GM21825 (cell line): ENCODE measurements at regions not wholly inside any gene's neighbourhood (a gene's known extent, or its start where the extent isn't known, plus 50 kb on each side); places are given as distances from the start of the nearest gene placed in this dataset.
"Not testable (repeated sequence)": the region's sequence is repeated elsewhere in the genome, so short reads cannot be mapped to it uniquely, and the experiment has no call there.

Experiments used
- ATAC-seq: cut with Tn5 transposase; IDR thresholded peaks from one replicate; pipeline ENCODE4 v1.9.1; 2021; ENCODE audit warnings: mild to moderate bottlenecking, moderate library complexity; ENCODE audit not compliant: unreplicated experiment

DNA sequence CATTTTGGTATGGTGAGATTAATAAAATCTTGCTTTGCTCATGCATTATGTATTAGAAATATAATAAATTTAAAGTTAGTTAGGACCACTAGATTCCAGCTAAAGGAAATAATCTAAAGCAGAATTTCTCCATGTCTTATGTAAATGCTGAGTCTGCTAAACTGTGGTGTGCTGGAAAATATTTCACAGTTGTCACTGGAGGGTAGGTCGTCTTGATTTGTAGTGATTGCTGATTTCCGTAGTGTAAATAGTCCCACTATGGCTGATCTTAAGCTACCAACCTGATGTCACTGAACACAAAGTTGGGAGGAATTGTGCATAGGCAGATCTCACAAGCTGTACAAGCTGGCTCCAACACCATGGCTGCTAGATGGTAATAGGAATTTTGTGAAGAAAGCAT lies 133.4 kb upstream of the NR3C2 start:
- ATAC-seq = no peak

DNA sequence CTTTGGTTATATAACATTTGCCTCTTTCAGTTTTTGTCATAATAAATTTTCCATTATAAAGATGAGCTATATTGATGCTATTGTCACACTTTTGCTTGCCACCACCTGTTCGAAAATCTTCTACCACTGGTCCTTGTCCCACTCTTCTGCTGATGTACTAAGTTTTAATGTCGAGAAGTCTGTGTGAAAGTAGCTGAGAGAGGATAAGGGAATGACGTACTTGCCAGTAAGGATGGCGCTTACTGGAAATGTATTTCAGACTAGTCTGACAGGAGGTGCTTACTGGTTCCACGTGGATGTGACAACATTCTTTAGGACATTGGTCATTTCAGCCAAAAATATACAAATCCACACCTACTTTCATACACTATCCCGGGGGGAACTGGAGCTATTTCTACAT lies 132.7 kb upstream of the NR3C2 start:
- ATAC-seq = no peak

DNA sequence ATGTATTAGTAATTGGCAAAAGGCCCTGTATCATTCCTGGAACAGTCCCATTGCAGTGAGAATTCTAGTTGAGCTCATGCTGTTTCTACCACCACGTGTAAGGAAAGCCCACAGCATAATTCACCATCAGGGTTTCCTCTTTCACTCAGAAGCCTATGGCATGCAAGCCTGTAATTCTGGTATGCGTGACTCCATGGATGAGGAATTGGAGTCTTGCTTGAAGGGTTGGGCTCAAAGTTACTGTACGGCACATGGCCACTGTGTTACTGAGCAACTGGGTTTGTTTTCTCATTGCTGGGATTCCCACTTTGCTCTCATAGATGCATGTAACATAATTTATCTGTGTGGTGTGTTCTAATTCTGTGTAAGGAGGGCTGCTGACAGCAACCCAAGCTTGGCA lies 132.3 kb upstream of the NR3C2 start:
- ATAC-seq = no peak

DNA sequence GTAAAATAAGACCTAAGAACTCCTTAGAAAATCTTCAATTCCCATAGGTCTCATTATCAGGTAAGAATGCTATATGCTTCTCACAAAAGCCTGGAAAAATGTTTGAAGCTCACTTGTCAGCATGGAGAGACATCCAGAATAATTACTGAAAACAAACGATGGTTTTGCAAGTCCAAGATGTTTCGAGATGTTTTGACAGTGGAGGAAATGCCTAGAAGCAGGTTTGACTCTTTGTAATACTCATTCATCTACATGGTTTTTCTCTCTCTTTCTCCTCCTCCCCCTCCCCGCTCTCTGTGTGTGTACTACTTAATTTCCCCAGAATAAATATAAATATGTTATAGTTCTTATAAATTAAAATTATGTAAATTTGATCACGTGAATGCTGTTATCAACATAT lies 131.9 kb upstream of the NR3C2 start:
- ATAC-seq = no peak

DNA sequence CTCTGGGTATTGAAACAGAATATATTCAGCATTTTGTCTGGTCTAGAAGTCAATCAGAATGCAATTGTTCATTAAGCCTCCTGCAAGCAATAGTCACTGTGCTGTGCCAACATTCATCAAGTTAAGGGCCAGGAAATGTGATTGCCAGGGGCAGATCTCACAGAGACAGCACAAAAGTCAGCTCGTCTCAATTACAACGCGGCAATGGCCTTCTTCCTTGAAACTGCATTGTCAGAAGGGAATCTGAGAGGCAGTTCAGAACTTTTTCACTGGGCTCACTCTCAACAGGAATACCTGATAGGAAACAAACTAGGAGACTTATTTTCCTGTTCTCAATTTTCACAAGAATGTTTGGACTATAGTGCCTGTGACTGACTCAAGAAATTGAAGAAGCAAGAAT lies 131.1 kb upstream of the NR3C2 start:
- ATAC-seq = no peak

DNA sequence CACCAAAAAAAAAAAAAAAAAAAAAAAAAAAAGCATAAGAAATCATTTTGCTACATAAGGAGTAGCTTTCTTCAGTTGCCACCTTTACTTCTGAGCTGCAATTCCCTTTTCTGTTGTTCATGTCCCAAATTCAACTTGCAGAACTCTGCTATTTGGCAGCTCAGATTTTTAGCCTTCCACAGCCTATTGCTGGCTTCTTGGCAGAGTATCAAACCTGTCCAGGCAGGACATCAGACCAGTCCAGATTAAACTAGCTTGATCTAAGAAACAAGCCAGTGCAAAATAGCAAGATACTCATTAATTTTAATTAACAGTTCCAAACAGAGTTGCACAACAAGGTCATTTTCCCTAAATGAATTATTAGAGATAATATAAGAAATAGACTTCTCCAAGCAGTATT lies 123.6 kb upstream of the NR3C2 start:
- ATAC-seq = no peak

DNA sequence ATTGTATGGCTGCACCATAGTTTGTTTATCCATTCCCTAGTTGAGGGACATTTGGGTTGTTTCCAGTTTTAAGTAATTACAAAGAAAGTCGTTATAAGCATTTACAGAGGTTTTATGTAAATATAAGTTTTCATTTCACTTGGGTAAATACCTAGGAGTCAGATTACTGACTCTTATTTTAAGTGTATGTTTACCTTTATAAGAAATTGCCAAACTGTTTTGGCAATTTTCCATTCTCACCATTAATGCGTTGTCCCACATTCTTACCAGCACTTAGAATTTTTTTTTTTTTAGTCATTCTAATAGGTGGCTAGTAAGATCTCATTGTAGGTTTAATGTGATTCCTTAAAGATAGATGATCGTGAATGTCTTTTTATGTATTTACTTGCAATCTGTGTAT lies 121.5 kb upstream of the NR3C2 start:
- no peak for ATAC-seq

DNA sequence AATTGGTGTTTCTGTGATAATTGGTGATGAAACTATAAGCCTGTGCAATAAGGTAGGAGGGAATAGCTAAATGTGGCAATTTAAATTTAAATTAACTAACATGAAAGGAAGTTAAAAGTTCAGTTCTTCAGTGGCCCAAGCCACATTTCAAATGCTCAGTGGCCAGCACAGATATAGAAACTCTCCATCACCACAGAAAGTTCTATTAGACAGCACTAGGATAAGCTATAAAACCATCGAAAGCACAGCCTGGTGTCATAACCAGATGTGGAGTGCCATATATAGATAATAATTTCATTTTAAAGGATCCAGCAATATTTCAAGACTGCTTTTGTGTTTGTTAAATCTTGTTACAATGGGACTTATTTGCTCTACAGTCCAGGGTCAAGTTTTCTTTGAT lies 119.3 kb upstream of the NR3C2 start:
- ATAC-seq = no peak

DNA sequence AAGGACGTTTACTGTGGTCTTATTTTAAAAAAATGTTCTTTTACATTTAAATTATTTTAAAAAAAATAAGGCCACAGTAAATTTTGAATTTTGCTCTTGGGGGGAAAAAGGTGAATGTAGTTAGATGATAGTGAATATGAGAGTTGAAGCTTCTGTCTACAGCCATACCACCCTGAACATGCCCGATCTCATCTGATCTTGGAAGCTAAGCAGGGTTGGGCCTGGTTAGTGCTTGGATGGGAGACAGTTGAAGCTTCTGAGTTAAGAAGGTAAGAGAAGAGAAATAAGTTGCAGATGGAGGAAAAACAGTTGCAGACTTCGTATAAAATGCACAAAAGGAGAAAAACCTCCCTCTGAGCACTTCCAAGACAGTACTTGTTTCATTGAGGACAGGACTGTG lies 115.6 kb upstream of the NR3C2 start:
- ATAC-seq = no peak

DNA sequence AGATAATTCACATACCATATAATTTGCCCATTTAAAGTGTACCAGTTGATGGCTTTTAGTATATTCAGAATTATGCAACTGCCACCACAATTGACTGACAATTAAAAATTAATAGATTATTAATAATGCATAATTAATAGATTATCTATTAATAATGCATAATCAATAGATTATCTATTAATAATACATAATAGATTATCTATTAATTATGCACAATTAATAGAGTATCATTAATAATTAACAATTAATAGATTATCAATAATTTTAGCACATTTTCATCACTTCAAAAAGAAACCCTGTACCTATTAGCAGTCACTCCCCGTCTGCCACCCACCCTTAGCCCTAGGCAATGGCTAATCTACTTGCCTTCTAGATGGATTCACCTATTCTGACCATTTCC lies 108.6 kb upstream of the NR3C2 start:
- ATAC-seq = no peak

DNA sequence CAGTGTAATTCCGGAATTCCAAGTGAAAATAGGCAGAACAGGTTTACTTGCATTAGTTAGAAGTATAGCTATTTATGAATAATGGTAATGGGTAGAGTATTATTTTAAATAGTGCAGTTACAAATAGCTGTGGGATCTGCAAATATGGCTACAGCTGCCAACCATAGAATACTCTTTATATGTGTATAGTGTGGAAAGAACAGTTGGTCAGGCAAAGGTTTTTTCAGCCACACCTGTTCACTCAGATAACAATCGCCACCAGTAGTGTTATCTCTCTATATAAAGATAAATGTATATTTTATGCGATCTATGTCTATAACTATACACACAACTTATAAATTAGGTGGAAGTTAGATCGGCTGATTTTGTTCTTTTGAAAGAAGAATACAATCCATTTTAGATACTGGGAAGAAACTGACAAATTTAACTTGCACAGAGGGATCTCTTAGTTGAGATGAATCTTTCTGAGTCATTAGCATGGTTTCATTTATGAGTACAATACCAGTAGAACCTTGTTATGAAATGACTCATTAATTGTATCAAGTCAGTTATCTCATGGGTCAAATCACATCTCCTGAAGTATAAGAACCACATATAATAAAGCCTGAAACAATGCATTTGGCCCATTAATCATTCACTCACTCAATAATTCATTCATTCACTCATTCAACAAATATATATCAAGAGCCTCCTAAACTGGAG lies 100.9 kb upstream of the NR3C2 start:
- no peak for ATAC-seq

DNA sequence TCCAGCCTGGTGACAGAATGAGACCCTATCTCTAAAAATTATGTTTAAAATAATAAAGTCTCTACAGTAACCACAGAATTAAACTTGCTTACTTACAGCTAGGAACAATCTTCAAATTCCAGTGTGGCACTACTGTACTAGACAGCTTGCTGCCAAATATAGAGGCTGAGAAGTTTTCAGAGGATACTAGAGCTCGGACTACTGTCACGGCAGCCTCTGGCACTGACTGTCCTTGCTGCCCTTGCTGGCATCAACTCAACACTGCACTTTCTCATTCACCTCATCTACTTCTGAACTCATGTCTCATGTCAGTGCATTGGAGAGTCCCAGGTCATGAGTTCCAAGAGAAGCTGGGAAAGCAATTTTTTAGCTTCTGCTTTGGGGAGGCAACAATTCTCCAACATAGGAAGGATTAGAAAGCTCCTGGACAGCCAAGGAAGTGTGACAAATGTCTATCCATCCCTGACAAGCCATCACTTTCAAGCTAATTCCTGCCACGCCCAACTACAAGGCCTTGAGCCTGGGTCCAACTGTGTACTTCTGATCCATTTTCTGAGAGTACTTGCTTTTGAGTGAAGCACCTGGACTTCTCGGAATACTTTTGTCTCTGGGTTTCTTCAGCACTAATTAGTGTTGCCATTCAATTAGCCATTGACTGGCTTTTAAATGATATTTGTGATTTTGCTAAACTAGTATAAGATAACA lies 98.6 kb upstream of the NR3C2 start:
- ATAC-seq = no peak

DNA sequence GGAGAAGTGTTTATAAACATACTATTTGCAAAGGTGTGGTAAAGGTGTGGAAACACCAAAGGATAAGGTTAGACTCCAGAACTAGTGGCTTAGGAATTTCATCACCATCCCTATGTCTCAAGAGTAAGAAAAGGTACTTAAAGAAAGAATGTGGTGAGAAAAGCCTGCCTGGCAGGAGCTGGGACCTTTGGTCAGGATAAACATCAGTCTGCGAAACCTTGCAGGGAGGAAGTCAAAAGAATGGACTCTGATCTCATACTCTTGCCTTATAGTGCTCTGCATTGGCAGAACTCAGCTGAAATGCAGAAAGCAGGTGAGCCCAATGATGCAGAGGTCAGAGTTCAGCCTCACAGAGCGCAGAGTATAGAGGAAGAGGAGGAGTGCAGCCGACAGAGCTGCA lies 97.2 kb upstream of the NR3C2 start:
- ATAC-seq = no peak

DNA sequence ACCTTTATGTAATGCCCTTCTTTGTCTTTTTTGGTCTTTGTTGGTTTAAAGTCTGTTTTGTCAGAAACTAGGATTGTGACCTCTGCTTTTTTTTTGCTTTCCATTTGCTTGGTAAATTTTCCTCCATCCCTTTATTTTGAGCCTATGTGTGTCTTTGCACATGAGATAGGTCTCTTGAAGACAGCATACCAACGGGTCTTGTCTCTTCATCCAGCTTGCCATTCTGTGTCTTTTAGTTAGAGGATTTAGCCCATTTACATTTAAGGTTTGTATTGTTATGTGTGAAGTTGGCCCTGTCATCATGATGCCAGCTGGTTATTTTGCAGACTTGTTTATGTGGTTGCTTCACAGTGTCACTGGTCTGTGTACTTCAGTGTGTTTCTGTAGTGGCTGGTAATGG lies 91.6 kb upstream of the NR3C2 start:
- not testable (repeated sequence) for ATAC-seq

DNA sequence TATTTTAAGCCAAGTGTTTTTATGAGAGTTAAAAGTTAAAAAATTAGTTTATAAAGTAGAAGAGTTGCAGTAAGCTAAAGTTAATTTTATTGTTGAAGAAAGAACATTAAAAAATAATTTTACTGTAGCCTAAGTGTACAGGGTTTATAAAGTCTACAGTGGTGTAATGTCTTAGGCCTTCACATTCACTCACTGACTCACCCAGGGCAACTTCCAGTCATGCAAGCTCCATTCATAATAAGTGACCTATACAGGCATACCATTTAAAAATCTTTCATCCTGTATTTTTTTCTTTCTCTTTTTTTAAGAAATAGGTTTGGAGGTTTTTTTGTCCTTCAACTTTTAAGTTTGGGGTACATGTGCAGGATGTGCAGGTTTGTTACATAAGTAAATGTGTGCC lies 87.9 kb upstream of the NR3C2 start:
- no peak for ATAC-seq

DNA sequence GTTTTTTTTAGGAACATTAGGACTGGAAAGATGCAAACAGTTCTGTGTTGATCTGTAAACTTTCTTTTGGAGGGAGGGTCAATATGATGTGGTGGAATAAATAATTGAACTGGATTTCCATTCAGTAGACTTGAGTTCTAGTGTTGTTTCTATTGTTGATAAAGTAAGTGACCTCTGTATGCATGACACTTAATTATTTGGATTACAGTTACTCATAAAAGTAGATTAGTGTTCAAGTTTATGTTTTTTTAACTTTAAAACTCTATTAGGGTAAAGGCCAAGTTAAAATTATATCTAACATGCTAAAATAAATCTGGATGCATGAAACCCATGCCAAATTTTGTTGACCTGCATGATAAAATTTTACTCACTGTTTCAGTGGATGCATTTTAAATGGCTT lies 85.4 kb upstream of the NR3C2 start:
- no peak for ATAC-seq

DNA sequence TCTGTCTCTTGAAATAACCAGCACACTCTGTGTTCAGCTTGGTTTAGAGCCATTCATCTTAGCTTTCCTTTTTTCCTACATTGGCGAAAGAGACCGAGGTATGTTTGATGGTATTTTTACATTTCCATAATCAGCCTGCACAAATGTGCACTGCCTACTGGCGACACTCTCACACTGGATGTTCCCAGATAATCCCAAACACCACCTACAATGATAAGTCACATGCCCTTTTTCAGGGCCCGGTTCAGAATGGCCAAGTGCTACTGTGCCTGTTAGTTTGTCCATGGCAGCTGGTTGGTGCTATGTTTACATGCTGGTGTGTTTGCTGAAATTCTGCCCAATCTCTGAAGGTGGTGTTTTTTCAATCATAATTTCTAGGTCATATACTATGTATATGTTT lies 80.8 kb upstream of the NR3C2 start:
- ATAC-seq = no peak

DNA sequence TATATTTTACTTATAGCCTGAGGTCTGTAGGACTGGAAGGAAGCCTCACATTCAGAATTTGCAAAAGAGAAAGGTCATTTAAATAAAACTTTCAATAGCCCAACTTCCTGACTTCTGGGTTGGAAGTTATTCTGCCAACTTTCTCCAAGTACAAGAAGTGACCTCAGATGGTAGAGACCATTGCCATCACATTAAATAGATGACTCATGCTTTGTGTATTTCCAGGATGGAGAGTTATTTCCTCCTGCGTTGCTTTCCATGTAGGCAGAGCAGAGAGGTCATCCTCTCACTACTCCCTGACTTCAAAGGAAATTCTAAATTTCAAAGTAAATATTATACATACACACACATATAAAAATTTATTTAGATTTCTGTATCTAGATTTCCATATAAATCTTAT lies 73.0 kb upstream of the NR3C2 start:
- ATAC-seq = no peak

DNA sequence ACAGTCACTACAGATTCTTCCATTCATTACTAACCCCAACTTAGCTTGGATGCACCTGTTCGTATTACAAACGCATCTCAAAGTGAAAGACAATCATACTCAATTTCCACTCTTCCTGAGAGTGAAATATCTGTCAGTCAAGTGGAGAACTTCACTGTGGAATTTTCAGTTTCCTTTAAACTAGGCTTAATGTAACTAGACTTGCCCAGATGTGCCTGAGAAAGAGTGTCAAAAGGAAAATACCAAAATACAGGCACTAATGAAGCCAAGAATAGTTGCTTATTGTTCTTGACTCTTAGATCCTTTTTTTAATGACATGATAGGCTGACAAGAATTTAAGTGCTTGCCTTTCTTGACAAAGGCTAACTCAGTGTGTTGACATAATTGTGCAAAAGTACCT lies 72.4 kb upstream of the NR3C2 start:
- ATAC-seq = no peak

DNA sequence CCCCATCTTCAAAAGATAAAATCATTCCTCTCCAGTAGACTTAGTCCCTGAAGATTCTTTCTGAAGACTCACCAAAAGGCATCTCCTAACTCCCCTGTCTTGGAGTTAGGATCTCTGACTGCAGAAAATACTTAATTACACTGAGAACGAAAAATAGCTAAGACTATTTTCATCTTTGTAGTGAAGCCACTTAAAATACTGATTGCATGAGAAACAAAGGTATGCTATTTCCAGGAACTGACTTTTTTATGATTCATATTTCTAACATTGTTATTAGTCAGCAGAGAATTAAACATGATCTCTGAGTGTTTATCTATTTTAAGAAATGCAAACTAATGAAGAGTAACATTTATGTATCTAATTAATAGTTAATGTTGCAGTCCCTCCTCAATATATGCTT lies 71.8 kb upstream of the NR3C2 start:
- no peak for ATAC-seq

DNA sequence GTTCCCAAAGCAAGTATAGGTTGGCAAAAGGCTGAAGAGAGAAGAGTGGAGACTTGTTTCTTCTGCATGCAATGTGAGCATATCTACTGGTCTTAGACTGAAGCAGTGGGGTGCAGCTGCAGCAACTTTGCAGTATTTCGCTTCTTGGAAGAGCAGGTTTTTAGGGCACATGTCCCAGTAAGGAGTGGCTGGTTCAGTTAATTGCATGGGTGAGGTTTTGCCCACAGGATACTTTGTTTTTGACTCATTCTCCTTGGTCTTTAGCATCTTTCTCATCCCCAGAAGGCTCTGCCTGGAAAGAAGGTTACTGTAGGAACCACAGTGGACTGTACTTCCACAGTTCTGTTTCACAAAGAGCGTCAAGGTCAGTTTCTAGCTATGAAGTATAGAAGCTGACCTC lies 68.0 kb upstream of the NR3C2 start:
- ATAC-seq = no peak

DNA sequence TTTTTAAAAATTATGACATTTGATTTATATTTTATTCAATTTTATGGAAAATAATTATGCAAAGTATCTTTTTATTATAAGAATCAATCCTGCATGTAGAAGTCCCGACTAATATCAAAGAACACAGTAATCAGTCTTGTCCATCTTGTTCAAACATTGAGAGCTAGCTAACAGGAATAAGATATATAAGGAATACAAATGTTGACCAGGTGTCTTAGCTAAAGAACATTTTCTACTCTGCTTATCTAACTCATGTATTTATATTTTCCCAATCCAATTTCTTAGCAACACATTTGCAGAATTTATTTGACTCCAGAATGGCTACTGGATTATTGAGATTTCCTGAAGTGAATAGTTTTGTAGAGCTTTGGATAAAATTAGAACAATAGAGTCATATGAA lies 61.5 kb upstream of the NR3C2 start:
- no peak for ATAC-seq

DNA sequence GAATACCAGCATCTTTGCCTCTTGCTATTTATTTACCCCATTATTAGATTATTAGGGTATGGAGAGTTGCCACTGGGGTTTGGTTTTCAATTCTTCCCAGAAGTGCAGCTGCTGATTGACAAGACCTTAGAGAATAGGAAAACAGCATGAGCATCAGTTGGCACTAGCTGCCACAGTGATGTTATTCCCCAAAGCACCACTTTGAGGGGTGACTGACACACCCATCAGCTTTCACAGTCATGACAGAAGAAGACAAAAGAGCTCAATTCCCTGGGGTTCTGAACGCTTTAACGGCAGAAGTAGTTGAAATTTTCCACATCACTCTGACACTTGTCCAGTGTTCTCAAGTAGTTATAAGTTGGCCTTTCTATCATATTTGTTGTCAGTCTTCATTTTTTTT lies 55.0 kb upstream of the NR3C2 start:
- ATAC-seq = no peak
